HK-2 (cell line): ENCODE measurements at regions not wholly inside any gene's neighbourhood (a gene's known extent, or its start where the extent isn't known, plus 50 kb on each side); places are given as distances from the start of the nearest gene placed in this dataset.

Source experiments
- DNase-seq: peaks from one replicate; pipeline ENCODE4 v3.0.0-alpha.2; 2018; ENCODE audit not compliant: unreplicated experiment

- DNase-seq, result no peak
These were observed 295.9 kb upstream of the PHF14 start for GRCh38 chr7:10677668-10678232.

DNA sequence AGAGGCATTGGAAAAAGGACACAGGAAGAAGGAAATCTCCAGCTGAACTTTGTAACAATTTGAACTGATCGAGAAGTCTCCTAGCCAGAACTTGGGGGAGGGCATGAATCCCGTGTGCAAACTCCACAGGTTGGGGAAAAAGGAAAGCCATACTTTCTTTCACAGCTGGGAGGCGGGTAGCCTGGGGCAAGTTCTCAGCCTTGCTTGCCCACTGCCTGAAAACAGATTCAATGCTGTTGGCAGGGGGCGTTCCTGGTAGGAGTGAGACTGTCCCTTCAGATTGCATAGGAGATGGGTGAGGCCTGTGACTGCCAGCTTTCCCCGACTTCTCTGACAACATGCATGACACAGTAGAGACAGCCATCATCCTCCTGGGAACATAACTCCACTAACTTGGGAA, 289.1 kb upstream of the PHF14 start:
- no peak for DNase-seq

GRCh38 chr7:10685040-10685439, 288.6 kb upstream of the PHF14 start:
- no peak for DNase-seq

DNA sequence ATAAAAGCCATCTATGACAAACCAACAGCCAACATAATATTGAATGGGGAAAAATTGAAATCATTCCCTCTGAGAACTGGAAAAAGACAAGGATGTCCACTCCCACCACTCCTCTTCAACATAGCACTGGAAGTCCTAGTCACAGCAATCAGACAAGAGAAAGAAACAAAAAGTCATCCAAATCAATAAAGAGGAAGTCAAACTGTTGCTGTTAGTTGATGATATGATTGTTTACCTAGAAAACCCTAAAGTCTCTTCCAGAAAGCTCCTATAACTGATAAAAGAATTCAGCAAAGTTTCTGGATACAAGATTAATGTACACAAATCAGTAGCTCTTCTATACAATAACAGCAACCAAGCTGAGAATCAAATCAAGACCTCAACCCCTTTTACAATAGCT, 285.1 kb upstream of the PHF14 start:
- DNase-seq, result no peak

GRCh38 chr7:10696064-10696463, 277.6 kb upstream of the PHF14 start:
- no peak for DNase-seq

GRCh38 chr7:10703059-10703458, 270.6 kb upstream of the PHF14 start:
- DNase-seq, result no peak

GRCh38 chr7:10703981-10704380, 269.7 kb upstream of the PHF14 start:
- no peak for DNase-seq

- no peak for DNase-seq
These were observed 269.0 kb upstream of the PHF14 start for GRCh38 chr7:10704653-10705052.

GRCh38 chr7:10706875-10707493, 266.7 kb upstream of the PHF14 start:
- no peak for DNase-seq

GRCh38 chr7:10707519-10707918, 266.2 kb upstream of the PHF14 start:
- DNase-seq, result no peak

DNA sequence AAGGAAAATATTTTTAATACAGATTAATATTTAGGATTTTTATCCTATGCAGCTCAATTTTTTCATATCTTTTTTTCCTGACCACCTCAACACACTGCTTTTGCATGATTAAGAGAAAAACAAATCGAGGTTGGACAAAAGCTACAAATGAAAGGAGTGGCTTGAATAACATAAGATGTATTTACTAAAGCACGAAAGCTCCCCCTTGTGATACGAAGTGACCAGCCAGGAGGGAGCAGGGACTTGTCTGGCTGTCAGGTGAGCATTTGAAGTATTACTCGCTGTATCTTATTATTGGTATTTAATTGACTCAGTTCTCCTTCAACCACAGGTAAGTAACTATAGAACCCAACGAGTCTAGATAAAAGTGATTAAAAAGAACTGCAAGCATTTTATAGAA, 265.2 kb upstream of the PHF14 start:
- no peak for DNase-seq

- no peak for DNase-seq
These were observed 254.9 kb upstream of the PHF14 start for GRCh38 chr7:10718768-10719167.

DNA sequence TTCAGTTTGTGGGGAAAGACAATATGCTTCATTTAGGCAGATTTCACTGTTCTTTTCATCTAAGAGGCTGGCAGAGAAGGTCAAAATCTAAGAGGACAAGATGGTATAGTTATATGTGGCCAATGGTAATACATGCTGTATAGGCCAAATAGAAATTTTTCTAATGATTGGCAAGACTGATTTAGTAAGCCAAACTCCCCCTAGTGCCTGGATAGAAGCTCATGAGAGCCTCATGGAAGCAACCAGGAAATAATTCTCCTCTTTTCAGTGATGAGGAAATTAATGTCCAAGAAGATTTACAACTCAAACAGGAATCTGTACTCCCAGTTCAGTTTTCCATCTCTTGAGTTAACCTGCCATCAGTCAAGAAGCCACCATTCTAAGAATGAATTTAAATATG, 253.6 kb upstream of the PHF14 start:
- DNase-seq, result no peak

DNA sequence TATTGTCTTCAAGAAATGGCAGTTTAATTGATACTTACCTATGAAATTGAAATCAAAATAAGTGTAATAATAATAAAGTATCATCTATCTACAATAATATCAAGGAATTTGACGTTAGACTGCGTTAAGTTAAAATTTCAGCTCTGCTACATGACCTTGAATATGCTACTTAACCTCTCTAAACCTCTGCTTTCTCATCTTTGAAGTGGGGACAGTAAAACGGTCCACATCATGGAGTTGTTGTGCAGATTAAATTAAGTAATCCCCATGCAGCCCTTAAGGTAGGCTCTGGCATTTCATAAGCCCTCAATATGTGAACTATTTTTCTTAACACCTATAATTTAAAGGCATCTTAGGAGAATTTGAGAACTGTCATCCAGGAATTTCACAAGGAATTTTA, 252.4 kb upstream of the PHF14 start:
- DNase-seq, result no peak

- DNase-seq, result no peak
These were observed 249.8 kb upstream of the PHF14 start for GRCh38 chr7:10723832-10724231.

DNA sequence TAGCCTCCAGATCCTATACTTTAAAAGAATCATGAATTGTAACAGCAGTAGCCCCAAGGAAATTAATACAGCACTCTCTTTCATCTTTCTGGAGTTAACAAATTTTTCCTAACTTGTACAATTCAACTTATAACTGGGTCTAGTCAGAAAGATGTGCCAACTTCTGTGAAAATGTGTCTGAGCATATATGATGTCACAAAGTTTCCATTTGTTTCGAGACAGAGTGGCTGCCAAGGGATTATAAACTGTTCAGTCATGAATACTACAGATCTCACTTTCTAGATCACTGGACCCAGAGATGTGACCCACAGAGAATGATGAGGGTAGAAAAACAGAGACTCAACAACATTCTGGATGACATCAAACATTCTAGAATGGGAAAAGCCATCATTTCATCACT, 249.2 kb upstream of the PHF14 start:
- no peak for DNase-seq

DNA sequence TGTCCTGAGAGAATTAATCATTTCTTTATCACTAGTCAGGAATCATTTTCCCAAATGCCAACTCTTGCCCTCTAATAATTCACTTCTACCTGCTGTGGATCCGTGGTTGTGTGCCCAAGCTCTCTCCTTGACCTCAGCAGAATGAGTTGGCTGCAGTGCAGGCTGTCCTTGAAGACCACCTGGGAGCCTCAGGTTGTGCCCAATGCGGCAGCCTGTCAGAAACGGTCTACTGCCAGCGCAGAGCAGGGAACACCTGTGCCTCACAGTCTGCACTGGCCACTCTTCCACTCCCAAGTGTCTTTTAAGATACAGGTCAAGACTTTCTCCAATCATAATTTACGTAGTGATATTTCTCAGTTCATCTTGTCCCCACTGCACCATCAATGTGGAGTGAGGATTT, 246.0 kb upstream of the PHF14 start:
- no peak for DNase-seq

DNA sequence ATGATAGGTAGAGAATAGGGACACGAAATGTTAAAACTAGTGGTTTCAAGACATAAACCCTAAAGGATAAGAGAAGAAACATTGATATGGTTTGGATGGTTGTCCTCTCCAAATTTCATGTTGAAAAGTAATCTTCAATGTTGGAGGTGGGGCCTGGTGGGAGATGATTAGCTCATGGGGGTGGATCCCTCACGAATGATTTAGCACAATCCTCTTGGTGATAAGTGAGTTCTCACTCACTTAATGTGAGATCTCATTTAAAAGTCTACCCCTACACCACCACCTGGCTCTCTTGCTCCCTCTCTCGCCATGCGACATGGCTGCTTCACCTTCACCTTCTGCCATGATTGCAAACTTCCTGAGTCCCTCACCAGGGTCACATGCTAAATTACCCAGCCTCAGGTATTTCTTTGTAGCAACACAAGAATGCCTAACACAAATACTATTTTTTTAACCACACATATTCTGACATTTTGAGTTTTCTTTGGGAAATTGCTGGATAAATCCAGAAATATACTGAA, 242.4 kb upstream of the PHF14 start:
- no peak for DNase-seq

DNA sequence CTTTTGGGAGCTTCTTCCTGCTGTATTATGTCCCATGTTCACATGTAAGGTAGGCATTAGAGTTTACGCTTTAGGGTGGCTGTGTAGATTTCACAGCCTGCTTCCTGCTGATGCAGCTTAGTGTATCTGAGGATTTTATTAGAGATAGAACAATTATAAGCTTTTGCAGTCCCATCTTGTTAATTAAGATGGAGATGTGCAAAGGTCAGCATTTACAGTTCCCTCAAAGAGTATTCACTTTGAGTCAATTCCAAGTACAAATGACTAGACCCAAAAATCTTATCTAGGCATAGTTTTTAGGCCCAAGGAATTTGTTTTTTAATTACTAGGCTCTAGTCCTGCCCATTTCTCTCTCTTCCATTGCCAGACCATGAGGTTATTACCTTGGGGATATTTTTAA, 239.9 kb upstream of the PHF14 start:
- no peak for DNase-seq

DNA sequence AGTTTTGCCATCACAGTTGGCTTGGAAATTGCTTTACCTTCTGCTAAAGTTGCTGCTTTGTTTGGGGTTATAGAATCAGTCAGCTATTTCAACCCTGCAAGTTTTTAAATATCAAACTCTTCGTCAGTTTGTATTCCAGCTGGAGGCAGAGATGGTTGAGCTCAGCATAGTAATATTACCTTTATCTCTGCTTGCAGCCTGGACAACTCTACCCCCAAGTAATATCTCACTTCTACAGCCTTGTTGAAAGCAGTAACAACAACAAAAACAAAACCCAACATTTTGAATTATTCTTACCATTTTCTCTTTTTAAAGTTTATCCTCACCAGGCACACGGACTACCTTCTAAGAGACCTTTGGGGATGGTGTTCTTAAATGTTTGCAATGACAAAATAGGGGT, 239.1 kb upstream of the PHF14 start:
- DNase-seq, result no peak

DNA sequence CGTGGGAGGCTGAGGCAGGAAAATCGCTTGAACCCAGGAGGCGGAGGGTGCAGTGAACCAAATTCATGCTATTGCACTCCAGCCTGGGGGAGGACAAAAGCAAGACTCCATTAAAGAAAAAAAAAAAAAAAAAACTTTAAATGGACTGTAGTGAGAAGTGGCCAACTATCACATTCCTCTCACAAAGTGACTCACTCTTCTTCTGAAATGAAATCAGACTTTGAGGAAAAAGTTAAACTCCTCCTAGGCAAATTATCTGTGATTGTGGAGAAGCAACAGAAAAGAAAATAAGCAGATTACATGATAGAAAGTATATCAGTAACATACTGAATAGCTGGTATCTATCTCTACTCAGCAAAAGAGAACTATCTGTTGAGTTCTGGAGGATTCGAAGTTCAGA, 234.3 kb upstream of the PHF14 start:
- DNase-seq, result no peak

GRCh38 chr7:10740805-10741204, 232.9 kb upstream of the PHF14 start:
- DNase-seq, result no peak

DNA sequence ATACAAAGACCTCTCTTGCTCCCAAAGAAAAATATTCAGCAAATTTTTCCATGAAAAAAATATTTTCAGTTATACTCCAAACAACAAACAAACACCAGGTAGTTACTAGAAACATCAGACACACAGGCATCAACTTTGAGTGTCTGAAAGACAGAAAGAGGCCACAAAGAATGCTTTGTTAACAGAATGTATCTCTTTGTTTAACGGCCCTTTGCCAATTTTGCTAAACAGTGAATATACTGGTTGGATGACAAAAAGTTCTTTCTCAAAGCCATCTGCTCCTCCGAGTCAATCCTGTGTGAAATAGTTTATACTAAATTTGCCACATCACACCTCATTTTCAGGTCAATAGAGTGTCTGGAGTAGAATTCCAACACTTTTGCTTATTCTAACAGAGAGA, 216.7 kb upstream of the PHF14 start:
- no peak for DNase-seq

- no peak for DNase-seq
These were observed 214.6 kb upstream of the PHF14 start for GRCh38 chr7:10759120-10759519.
